ENCODE measurements at regions not wholly inside any gene's neighbourhood (a gene's known extent, or its start where the extent isn't known, plus 50 kb on each side); places are given as distances from the start of the nearest gene placed in this dataset.
"Not testable (repeated sequence)": the region's sequence is repeated elsewhere in the genome, so short reads cannot be mapped to it uniquely, and the experiment has no call there.

- DNase-seq: no peak
Measured at GRCh38 chr14:38589747-38590350, 334.0 kb upstream of the CLEC14A start.

GRCh38 chr14:38583471-38583870 is 327.6 kb upstream of the CLEC14A start:
- no peak for DNase-seq

- no peak for DNase-seq
Measured at GRCh38 chr14:38578278-38578681, 322.4 kb upstream of the CLEC14A start.

- no peak for DNase-seq
Measured at GRCh38 chr14:38567703-38568102, 311.8 kb upstream of the CLEC14A start.

GRCh38 chr14:38561657-38562056 is 305.8 kb upstream of the CLEC14A start:
- DNase-seq: no peak

GRCh38 chr14:38559711-38560110 is 303.8 kb upstream of the CLEC14A start:
- no peak for DNase-seq

GRCh38 chr14:38557391-38557790 is 301.5 kb upstream of the CLEC14A start:
- not testable (repeated sequence) for DNase-seq

GRCh38 chr14:38556252-38556651 is 300.4 kb upstream of the CLEC14A start:
- DNase-seq: no peak

- no peak for DNase-seq
Measured at GRCh38 chr14:38554026-38554425, 298.1 kb upstream of the CLEC14A start.

GRCh38 chr14:38553586-38553985 is 297.7 kb upstream of the CLEC14A start:
- peak in 1 of 3 donors; percentile 87 for DNase-seq

GRCh38 chr14:38549564-38549963 is 293.7 kb upstream of the CLEC14A start:
- no peak for DNase-seq

GRCh38 chr14:38547961-38548490 is 292.1 kb upstream of the CLEC14A start:
- no peak for DNase-seq

- DNase-seq: no peak
Measured at GRCh38 chr14:38546932-38547551, 291.1 kb upstream of the CLEC14A start.

GRCh38 chr14:38544776-38545175 is 288.9 kb upstream of the CLEC14A start:
- DNase-seq: no peak

GRCh38 chr14:38543851-38544250 is 288.0 kb upstream of the CLEC14A start:
- DNase-seq: not testable (repeated sequence)

GRCh38 chr14:38538053-38538452 is 282.2 kb upstream of the CLEC14A start:
- not testable (repeated sequence) for DNase-seq

- no peak for DNase-seq
Measured at GRCh38 chr14:38536376-38537038, 280.6 kb upstream of the CLEC14A start.

GRCh38 chr14:38528582-38528981 is 272.7 kb upstream of the CLEC14A start:
- no peak for DNase-seq

GRCh38 chr14:38527502-38527878 is 271.6 kb upstream of the CLEC14A start:
- DNase-seq: no peak

- DNase-seq: no peak
Measured at GRCh38 chr14:38526826-38527501, 271.1 kb upstream of the CLEC14A start.

- no peak for DNase-seq
Measured at GRCh38 chr14:38524636-38525509, 269.0 kb upstream of the CLEC14A start.

GRCh38 chr14:38522724-38523123 is 266.8 kb upstream of the CLEC14A start:
- DNase-seq: no peak

All from muscle of back (tissue), 3 donors.